Stomach smooth muscle (tissue), 2 donors: ENCODE measurements at regions not wholly inside any gene's neighbourhood (a gene's known extent, or its start where the extent isn't known, plus 50 kb on each side); places are given as distances from the start of the nearest gene placed in this dataset.
A peak's percentile ranks its signal among the peaks of the same experiment; 100 is the strongest.
"Not testable (repeated sequence)": the region's sequence is repeated elsewhere in the genome, so short reads cannot be mapped to it uniquely, and the experiment has no call there.

Experiments used
- H3K27ac ChIP-seq: one replicate; pipeline ENCODE4 v1.7.0; 2013; ENCODE audit warnings: mild to moderate bottlenecking, low read length, inconsistent platforms
- H3K27me3 ChIP-seq, 2 donors: one replicate each; pipeline ENCODE4 v1.7.0; 2013; ENCODE audit warnings: low read length in 2 of 2; ENCODE audit not compliant: insufficient read depth in 2 of 2, control insufficient read depth in 1 of 2
- H3K36me3 ChIP-seq, 2 donors: one replicate each; pipeline ENCODE4 v1.7.0; 2013; ENCODE audit warnings: low read length in 2 of 2; ENCODE audit not compliant: control insufficient read depth in 2 of 2, insufficient read depth in 2 of 2
- H3K4me1 ChIP-seq: one replicate; pipeline ENCODE4 v1.7.0; 2013; ENCODE audit warnings: low read length; ENCODE audit not compliant: control insufficient read depth, insufficient read depth
- H3K4me3 ChIP-seq, 2 donors: one replicate each; pipeline ENCODE4 v1.7.0; 2013; ENCODE audit warnings: low read length in 2 of 2
- H3K9ac ChIP-seq, 2 donors: one replicate each; pipeline ENCODE4 v1.7.0; 2013; ENCODE audit warnings: low read length in 2 of 2, mild to moderate bottlenecking in 1 of 2
- H3K9me3 ChIP-seq, 2 donors: one replicate each; pipeline ENCODE4 v1.7.0; 2013; ENCODE audit warnings: low read length in 2 of 2; ENCODE audit not compliant: control insufficient read depth in 2 of 2
- donor health status: healthy.
- donor health status: Pancreatic carcinoma.

GRCh38 chr2:64268330-64269048 lies 124.3 kb upstream of the PELI1 start:
- Histone ChIP-seq H3K9ac (no peak overlapping the region), H3K4me3 (no peak overlapping the region), H3K4me1 (peaks cover 16% of the 10 kb centered on the region), H3K9me3 (no peaks in the 10 kb centered on the region), H3K36me3 (no peaks in the 10 kb centered on the region), H3K27ac (no peak overlapping the region), H3K27me3 (no peaks in the 10 kb centered on the region)

DNA sequence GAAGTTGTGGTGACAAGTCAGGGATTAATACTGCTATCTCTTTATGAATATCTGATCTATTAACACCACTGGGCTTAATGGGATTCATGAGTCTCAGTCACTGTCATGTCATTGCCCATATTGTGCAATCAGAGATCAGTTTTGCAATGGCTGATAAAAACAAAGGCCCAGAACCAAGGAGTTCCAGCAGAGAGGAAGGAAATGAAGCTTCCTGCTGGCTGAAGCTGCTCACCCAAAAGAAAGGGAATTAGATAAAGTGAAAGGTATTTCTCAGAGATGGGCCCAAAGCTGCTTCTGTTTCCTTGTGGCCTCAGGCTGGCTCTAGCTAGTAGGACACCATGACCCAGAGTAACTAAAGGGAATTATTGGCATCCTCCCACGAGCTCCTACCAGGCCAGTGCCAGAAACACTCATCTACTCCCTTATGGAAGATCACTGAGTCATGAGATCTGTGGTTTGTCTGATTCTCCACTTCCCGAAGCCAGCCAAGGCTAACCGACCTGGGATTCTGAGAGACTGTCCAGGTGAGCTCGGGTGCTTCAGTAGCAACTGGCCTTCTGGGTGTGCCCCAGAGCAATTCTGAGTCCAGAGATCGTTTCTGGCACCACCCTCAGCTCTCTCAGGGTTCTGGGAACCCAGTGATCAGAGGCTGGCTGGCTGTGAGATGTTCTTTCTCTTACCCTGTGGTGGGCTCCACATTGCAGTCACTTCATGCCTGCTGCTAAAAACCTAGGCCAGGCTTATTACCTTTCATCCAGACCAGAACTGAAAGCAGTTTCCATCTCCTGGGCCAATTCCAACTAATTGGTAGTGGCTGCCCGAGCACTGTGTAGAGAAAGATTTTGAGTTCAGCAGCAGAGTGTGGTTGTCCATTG lies 129.5 kb upstream of the PELI1 start:
- Histone ChIP-seq H3K36me3 (no peaks in the 10 kb centered on the region), H3K27me3 (no peaks in the 10 kb centered on the region), H3K4me1 (peaks cover 14% of the 10 kb centered on the region), H3K9ac (peak overlapping the region in 1 of 2 donors; percentile 21), H3K27ac (peak overlapping the region; percentile 62), H3K9me3 (no peaks in the 10 kb centered on the region), H3K4me3 (peak overlapping the region; percentile 3 to 44)

GRCh38 chr2:64274399-64275173 lies 130.4 kb upstream of the PELI1 start:
- Histone ChIP-seq H3K27me3 (no peaks in the 10 kb centered on the region), H3K27ac (peak overlapping the region; percentile 62), H3K9ac (no peak overlapping the region), H3K9me3 (no peaks in the 10 kb centered on the region), H3K4me3 (peak overlapping the region in 1 of 2 donors; percentile 3), H3K4me1 (peaks cover 13% of the 10 kb centered on the region), H3K36me3 (no peaks in the 10 kb centered on the region)

- no peak overlapping the region for H3K9ac ChIP-seq
- no peaks in the 10 kb centered on the region for H3K27me3 ChIP-seq
- no peaks in the 10 kb centered on the region for H3K9me3 ChIP-seq
- H3K27ac ChIP-seq, result no peak overlapping the region
- peaks cover 13% of the 10 kb centered on the region for H3K4me1 ChIP-seq
- no peak overlapping the region for H3K4me3 ChIP-seq
- no peaks in the 10 kb centered on the region for H3K36me3 ChIP-seq
Observed at GRCh38 chr2:64275174-64275466, 130.9 kb upstream of the PELI1 start.

DNA sequence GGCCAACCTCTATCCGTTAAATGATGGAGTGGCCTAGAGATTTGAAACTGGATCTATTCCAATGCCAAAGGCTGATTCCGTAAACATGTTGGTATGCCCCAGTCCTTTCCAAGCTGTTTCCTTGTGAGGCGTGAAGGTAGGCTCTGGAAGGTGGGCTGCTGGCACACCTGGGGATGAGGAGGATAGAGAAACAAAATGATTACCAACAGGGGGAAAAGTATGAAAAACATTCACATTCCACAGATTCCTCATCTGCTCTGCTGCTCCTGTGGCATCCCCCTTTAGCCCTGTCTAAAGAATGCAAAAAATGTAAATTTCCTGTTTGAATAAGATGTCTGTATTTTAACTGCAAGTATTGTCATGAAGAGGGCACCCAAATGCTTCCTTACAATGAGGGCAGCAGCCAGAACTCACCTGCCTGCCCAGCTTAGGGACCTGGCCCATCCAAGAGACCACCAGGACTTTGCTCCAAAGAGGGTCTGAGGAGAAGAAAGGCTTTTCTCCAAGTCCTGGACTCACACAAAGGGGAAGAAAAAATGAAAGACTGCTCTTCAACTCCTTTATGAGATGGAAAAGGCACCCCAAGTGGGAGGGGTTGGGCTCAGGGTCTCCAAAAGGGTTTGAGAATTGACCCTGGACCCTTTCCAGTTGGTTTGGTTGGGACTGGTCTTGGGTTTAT lies 132.3 kb upstream of the PELI1 start:
- Histone ChIP-seq H3K9ac (no peak overlapping the region), H3K9me3 (no peaks in the 10 kb centered on the region), H3K4me3 (no peak overlapping the region), H3K4me1 (peaks cover 13% of the 10 kb centered on the region), H3K27ac (no peak overlapping the region), H3K27me3 (no peaks in the 10 kb centered on the region), H3K36me3 (no peaks in the 10 kb centered on the region)

GRCh38 chr2:64277101-64277849 lies 133.1 kb upstream of the PELI1 start:
- no peak overlapping the region for H3K9ac ChIP-seq
- H3K27ac ChIP-seq, result no peak overlapping the region
- no peaks in the 10 kb centered on the region for H3K36me3 ChIP-seq
- H3K4me1 ChIP-seq, result peaks cover 13% of the 10 kb centered on the region
- H3K9me3 ChIP-seq, result no peaks in the 10 kb centered on the region
- no peaks in the 10 kb centered on the region for H3K27me3 ChIP-seq
- H3K4me3 ChIP-seq, result no peak overlapping the region

GRCh38 chr2:64280812-64281211 lies 136.6 kb upstream of the PELI1 start:
- not testable (repeated sequence) for H3K27ac ChIP-seq, H3K9ac ChIP-seq, H3K27me3 ChIP-seq, H3K4me3 ChIP-seq, H3K36me3 ChIP-seq, H3K9me3 ChIP-seq
- peaks cover 25% of the 10 kb centered on the region for H3K4me1 ChIP-seq

- peak overlapping the region; percentile 18 to 47 for H3K4me3 ChIP-seq
- no peaks in the 10 kb centered on the region for H3K36me3 ChIP-seq
- peak overlapping the region in 1 of 2 donors; percentile 35 for H3K9ac ChIP-seq
- no peaks in the 10 kb centered on the region for H3K9me3 ChIP-seq
- H3K27ac ChIP-seq, result no peak overlapping the region
- H3K27me3 ChIP-seq, result no peaks in the 10 kb centered on the region
- peaks cover 19% of the 10 kb centered on the region for H3K4me1 ChIP-seq
Observed at GRCh38 chr2:64283006-64283570, 138.9 kb upstream of the PELI1 start.

GRCh38 chr2:64283641-64284361 lies 139.6 kb upstream of the PELI1 start:
- H3K27me3 ChIP-seq, result no peaks in the 10 kb centered on the region
- peak overlapping the region; percentile 18 to 47 for H3K4me3 ChIP-seq
- no peaks in the 10 kb centered on the region for H3K9me3 ChIP-seq
- peak overlapping the region; percentile 29 to 35 for H3K9ac ChIP-seq
- peaks cover 25% of the 10 kb centered on the region for H3K4me1 ChIP-seq
- H3K27ac ChIP-seq, result peak overlapping the region; percentile 46
- H3K36me3 ChIP-seq, result no peaks in the 10 kb centered on the region
